Stimulated activated CD8-positive, alpha-beta memory T cell treated with anti-CD3 and anti-CD28 coated beads, Interleukin-12 subunit alpha, Interleukin-12 subunit beta, amount 100 ng/mL, for 24 hours (primary cell): ENCODE measurements at regions not wholly inside any gene's neighbourhood (a gene's known extent, or its start where the extent isn't known, plus 50 kb on each side); places are given as distances from the start of the nearest gene placed in this dataset.

Experiments used
- DNase-seq: peaks from one replicate; pipeline ENCODE4 v3.0.0-alpha.2; 2020; ENCODE audit errors: extremely low read depth

GRCh38 chr5:82702046-82702445 is 375.1 kb downstream of the TMEM167A start:
- DNase-seq = no peak

DNA sequence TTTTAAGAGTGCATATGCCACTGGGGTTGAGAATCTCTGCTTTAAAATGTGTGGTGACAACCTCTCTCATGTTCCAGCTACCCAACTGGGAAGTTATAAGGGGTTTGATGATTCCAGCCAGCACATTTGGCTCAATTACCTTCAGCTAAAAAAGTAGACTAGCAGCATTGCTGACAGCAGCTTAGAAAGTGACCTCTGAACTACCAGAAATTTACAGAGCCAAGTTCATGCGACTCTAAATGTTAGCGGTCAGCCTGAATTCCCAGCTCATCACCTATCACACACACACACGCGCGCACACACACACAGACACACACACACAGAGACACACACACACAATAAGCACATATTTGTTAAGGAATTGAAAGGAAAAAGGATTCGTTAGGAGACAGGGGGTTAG is 377.5 kb downstream of the TMEM167A start:
- no peak for DNase-seq

- DNase-seq = no peak
Observed at GRCh38 chr5:82698026-82698425, 379.2 kb downstream of the TMEM167A start.

- no peak for DNase-seq
Observed at GRCh38 chr5:82694711-82695285, 382.4 kb downstream of the TMEM167A start.

DNA sequence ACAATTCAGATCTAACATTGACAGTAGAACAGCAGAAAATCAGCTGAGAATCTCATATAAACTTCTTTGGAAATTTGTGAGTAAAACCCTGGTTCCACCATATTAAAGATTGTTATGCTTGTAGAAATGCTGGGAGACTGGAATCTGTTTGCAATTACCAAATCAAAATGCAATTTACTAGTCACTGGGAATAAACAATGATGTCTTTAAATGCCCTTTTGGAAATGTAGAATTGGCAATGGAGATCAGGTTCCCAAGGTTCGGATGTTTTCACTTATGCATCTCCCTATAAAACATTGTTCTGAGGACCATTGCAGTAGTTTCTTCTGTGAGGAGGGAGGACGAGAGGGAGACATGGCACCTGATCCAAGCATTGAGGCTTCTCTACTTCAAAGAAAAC is 384.4 kb downstream of the TMEM167A start:
- no peak for DNase-seq

DNA sequence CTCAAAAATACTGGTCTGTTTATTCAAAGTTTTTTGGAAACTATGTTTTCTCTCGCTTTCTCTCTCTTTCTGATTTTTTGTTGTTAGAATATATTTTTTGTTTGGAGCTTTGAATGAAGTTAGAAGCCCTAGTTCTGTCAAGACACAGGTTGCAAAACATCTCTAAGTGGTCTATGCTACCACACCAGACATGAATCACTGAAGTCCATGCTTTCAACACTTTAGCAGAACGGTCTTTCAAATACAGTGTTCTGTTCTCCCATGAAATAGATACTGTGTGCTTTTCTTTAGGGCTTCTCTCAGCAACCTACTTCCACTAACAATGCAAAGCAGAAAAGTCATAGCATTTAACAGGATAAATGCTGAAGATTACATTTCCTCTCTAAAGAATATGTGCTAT is 392.5 kb downstream of the TMEM167A start:
- no peak for DNase-seq

GRCh38 chr5:82684165-82684564 is 393.0 kb downstream of the TMEM167A start:
- DNase-seq = no peak

DNA sequence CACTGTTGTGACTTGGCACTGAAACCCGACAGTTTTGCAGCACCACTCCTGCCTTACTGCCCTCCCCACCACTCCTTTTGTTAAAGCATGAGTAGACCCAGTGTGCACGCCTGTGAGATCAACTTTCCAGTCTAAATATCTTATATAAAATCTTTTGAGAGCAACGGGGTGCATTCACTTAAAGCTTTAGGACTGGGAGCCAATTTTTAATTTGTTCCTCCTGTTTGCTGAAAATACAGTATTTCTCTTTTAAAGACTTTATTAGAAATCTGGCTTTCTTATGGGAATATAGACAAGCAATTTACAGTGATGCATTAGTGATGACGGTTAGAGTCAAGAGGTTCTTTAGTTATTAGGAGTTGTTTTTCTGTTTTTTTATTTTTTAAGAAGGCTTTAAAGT is 397.5 kb downstream of the TMEM167A start:
- DNase-seq = no peak

- no peak for DNase-seq
Observed at GRCh38 chr5:82676661-82677060, 398.5 kb upstream of the RPS23 start.

DNA sequence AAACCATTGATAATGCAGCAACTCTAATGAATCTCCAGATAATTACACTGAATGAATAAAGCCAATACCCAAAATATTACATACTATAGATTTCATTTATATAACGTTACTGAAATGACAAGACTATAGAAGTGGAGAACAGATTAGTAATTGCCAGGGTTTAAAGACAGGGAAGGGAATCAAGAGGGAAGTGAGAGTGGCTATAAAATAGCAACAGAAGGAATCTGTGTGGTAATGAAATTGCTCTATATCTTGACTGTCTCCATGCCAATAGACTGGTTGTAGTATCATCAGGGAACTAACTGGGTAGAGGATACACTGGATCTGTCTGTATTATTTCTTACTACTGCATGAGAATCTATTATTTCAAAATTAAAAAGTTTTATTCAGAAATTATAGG is 396.5 kb upstream of the RPS23 start:
- no peak for DNase-seq

- no peak for DNase-seq
Observed at GRCh38 chr5:82673057-82673809, 395.1 kb upstream of the RPS23 start.

- DNase-seq = no peak
Observed at GRCh38 chr5:82670692-82671091, 392.5 kb upstream of the RPS23 start.

DNA sequence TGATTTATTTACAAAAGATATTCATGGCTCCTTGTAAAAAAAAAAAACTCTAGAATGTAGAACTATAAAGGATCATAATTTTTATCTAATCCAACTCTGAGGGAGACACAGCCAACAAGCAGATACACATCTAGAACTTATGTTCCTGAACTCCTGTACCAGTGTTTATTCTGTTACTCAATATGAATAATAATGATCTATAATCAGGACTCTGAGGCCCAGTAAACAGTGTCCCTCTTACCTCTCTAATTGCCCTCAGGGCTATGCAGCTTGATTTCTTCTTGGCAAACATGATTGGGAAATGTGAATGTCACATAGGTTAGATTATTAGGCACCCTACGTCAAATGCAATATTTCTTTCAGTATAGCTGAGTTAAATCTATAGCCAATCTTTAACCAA is 391.6 kb upstream of the RPS23 start:
- DNase-seq = no peak

GRCh38 chr5:82666312-82666711 is 388.2 kb upstream of the RPS23 start:
- no peak for DNase-seq

GRCh38 chr5:82664732-82665131 is 386.6 kb upstream of the RPS23 start:
- no peak for DNase-seq

DNA sequence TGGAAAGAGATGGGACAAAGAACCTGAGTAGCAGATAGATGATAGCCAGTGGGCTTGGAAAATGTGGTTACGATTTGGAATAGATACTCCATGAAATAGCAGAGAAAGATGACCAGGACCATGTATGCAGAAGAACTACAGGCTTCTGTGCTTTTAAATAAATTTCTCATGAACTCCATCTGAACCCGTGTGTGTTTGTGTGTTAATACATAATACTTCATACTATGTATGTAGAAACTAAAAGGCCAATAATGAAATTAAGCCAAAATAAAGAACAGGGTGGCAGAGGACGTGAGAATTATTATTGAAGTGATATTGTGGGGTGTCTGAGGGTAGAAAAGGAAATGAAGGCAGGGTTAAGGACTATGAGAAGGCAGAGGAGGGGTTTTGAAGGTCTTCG is 385.1 kb upstream of the RPS23 start:
- no peak for DNase-seq

- no peak for DNase-seq
Observed at GRCh38 chr5:82662340-82662739, 384.2 kb upstream of the RPS23 start.

- no peak for DNase-seq
Observed at GRCh38 chr5:82661933-82662332, 383.8 kb upstream of the RPS23 start.

GRCh38 chr5:82661462-82661861 is 383.3 kb upstream of the RPS23 start:
- no peak for DNase-seq

GRCh38 chr5:82659115-82659514 is 381.0 kb upstream of the RPS23 start:
- DNase-seq = no peak

GRCh38 chr5:82657033-82657699 is 379.0 kb upstream of the RPS23 start:
- no peak for DNase-seq

DNA sequence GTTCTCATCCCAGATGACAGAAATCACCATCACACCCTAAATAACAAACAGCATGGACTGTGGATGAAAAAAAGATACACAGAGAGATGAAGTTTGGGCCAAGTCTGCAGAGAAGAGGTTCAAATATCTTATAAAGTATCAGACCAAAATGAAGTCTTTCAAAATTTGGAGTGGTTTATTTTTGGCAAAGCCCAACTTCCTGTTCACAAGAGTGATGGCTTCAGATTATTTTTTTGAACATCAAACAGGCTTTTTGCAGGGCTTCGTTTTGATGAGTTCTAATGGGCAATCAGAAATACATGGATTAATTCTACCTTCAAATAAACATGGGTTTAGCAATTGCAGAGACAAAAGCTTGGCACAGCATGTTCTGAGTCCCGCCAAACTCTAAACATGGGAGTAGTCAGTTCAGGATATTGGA is 378.2 kb upstream of the RPS23 start:
- DNase-seq = no peak

DNA sequence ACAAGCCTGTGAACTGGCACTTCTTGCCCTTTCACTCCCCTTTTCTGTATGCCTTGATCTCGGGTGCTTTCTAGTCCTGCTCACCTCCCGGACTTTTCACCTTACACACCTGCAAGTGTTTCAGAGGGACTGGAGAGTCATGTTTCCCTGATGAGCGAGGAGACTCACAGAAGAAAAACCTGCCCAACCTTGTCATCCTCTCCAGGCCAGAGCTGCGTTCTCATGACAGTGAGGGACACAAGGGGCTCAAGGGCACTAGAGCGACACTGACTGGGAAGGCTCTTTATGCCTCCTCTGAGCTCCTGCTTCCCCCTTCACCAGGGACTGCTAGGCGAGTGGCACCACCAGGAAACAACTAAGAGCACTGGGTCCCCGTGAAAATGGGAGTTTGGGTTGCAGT is 376.9 kb upstream of the RPS23 start:
- DNase-seq = no peak
